ENCODE measurements at regions not wholly inside any gene's neighbourhood (a gene's known extent, or its start where the extent isn't known, plus 50 kb on each side); places are given as distances from the start of the nearest gene placed in this dataset.

DNA sequence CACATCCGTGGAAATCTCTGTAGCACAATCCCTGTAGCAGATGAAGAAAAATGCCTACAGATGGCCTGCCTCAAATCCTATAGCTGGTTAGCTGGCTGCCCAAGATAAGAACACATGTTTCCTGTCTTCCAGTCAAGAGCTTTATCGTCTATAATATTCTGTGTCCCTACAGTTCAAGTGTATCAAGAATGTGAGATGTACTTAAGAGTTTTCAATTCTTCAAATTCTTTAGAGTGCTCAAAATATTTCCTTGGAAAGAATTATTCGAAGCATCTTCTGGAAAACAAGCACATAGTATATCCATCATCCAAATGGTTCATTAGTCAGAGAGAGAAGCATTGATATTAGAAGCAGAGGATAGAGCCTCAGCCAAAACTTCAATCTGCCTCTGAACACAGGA, 239.8 kb downstream of the COG6 start:
- in situ Hi-C loops (cut with MboI): no loop called here
- Histone ChIP-seq H4K20me1 (ENCODE audit: control insufficient read depth, insufficient read depth) (no peaks in the 10 kb centered on the region), H3K9me3 (replicated peaks; ENCODE audit: control insufficient read depth, insufficient read depth, low read length) (no peaks in the 10 kb centered on the region), H3K27ac (ENCODE audit: control insufficient read depth, insufficient read depth) (no peak overlapping the region), H3K4me2 (ENCODE audit: control insufficient read depth, insufficient read depth) (no peak overlapping the region), H3K9ac (ENCODE audit: control insufficient read depth, insufficient read depth, low read length) (no peak overlapping the region), H3K79me2 (ENCODE audit: control insufficient read depth, insufficient read depth, low read length) (no peaks in the 10 kb centered on the region), H3K36me3 (ENCODE audit: control insufficient read depth in 2 of 2, insufficient read depth in 2 of 2, low read length in 1 of 2) (no peaks in the 10 kb centered on the region), H3K27me3 (replicated peaks in 1 of 2; ENCODE audit: control insufficient read depth in 2 of 2, insufficient read depth in 2 of 2, low read length in 1 of 2) (no peaks in the 10 kb centered on the region), H3K4me3 (no peak overlapping the region), H2AFZ (ENCODE audit: control insufficient read depth, low read depth, low read length) (no peak overlapping the region), H3K4me1 (ENCODE audit: control insufficient read depth, insufficient read depth, low read length) (no peaks in the 10 kb centered on the region)
- no TSS peak for BruUV-seq (replicated peaks)
- FAIRE-seq: no peak
- no peak for ATAC-seq
- CTCF ChIA-PET: no interaction called here
- RAD21 ChIA-PET (ENCODE audit: unreplicated experiment): no interaction called here
- SMC1A ChIA-PET (ENCODE audit: uncharacterized antibody, unreplicated experiment): no interaction called here
- 1% methylated on average over 3 of the region's 3 CpGs for WGBS (ENCODE audit: insufficient coverage, insufficient replicate concordance, low lambda C conversion rate, missing lambda C conversion rate)
- intact Hi-C loops (cut with micrococcal nuclease; ENCODE audit: unreplicated experiment): no loop called here
- DNase-seq (ENCODE audit: low read depth, low spot score): no peak
- POLR2A ChIA-PET: no interaction called here
- no peak for TF ChIP-seq ZBED1 (IDR thresholded peaks at IDR 0.05; ENCODE audit: borderline replicate concordance)
- TF ChIP-seq FOXK2 (IDR thresholded peaks at IDR 0.05): no peak
- TF ChIP-seq HDAC2 (IDR thresholded peaks at IDR 0.05): no peak
- TF ChIP-seq, protein P1, sequence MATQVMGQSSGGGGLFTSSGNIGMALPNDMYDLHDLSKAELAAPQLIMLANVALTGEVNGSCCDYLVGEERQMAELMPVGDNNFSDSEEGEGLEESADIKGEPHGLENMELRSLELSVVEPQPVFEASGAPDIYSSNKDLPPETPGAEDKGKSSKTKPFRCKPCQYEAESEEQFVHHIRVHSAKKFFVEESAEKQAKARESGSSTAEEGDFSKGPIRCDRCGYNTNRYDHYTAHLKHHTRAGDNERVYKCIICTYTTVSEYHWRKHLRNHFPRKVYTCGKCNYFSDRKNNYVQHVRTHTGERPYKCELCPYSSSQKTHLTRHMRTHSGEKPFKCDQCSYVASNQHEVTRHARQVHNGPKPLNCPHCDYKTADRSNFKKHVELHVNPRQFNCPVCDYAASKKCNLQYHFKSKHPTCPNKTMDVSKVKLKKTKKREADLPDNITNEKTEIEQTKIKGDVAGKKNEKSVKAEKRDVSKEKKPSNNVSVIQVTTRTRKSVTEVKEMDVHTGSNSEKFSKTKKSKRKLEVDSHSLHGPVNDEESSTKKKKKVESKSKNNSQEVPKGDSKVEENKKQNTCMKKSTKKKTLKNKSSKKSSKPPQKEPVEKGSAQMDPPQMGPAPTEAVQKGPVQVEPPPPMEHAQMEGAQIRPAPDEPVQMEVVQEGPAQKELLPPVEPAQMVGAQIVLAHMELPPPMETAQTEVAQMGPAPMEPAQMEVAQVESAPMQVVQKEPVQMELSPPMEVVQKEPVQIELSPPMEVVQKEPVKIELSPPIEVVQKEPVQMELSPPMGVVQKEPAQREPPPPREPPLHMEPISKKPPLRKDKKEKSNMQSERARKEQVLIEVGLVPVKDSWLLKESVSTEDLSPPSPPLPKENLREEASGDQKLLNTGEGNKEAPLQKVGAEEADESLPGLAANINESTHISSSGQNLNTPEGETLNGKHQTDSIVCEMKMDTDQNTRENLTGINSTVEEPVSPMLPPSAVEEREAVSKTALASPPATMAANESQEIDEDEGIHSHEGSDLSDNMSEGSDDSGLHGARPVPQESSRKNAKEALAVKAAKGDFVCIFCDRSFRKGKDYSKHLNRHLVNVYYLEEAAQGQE (IDR thresholded peaks at IDR 0.05; ENCODE audit: low read depth, low read length): no peak
- no peak for TF ChIP-seq EP300 (IDR thresholded peaks at IDR 0.05; ENCODE audit: borderline replicate concordance in 1 of 2, control insufficient read depth in 1 of 2, low read depth in 2 of 2, low read length in 2 of 2)
- no peak for TF ChIP-seq POLR2AphosphoS5 (IDR thresholded peaks at IDR 0.05; ENCODE audit: low read length)
- no peak for TF ChIP-seq ZNF622 (IDR thresholded peaks at IDR 0.05)
- TF ChIP-seq, protein P2, sequence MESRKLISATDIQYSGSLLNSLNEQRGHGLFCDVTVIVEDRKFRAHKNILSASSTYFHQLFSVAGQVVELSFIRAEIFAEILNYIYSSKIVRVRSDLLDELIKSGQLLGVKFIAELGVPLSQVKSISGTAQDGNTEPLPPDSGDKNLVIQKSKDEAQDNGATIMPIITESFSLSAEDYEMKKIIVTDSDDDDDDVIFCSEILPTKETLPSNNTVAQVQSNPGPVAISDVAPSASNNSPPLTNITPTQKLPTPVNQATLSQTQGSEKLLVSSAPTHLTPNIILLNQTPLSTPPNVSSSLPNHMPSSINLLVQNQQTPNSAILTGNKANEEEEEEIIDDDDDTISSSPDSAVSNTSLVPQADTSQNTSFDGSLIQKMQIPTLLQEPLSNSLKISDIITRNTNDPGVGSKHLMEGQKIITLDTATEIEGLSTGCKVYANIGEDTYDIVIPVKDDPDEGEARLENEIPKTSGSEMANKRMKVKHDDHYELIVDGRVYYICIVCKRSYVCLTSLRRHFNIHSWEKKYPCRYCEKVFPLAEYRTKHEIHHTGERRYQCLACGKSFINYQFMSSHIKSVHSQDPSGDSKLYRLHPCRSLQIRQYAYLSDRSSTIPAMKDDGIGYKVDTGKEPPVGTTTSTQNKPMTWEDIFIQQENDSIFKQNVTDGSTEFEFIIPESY (IDR thresholded peaks at IDR 0.05): no peak
- no peak for TF ChIP-seq NFIC (IDR thresholded peaks at IDR 0.05; ENCODE audit: low read depth, low read length)
- TF ChIP-seq MTA3 (IDR thresholded peaks at IDR 0.05; ENCODE audit: borderline replicate concordance, low read length): no peak
- TF ChIP-seq ZNF274 (IDR thresholded peaks at IDR 0.05; ENCODE audit: insufficient read depth, insufficient read length): no peak
- TF ChIP-seq TCF3 (IDR thresholded peaks at IDR 0.05; ENCODE audit: borderline replicate concordance, insufficient read depth, low read depth, low read length): no peak
- TF ChIP-seq, protein P3, sequence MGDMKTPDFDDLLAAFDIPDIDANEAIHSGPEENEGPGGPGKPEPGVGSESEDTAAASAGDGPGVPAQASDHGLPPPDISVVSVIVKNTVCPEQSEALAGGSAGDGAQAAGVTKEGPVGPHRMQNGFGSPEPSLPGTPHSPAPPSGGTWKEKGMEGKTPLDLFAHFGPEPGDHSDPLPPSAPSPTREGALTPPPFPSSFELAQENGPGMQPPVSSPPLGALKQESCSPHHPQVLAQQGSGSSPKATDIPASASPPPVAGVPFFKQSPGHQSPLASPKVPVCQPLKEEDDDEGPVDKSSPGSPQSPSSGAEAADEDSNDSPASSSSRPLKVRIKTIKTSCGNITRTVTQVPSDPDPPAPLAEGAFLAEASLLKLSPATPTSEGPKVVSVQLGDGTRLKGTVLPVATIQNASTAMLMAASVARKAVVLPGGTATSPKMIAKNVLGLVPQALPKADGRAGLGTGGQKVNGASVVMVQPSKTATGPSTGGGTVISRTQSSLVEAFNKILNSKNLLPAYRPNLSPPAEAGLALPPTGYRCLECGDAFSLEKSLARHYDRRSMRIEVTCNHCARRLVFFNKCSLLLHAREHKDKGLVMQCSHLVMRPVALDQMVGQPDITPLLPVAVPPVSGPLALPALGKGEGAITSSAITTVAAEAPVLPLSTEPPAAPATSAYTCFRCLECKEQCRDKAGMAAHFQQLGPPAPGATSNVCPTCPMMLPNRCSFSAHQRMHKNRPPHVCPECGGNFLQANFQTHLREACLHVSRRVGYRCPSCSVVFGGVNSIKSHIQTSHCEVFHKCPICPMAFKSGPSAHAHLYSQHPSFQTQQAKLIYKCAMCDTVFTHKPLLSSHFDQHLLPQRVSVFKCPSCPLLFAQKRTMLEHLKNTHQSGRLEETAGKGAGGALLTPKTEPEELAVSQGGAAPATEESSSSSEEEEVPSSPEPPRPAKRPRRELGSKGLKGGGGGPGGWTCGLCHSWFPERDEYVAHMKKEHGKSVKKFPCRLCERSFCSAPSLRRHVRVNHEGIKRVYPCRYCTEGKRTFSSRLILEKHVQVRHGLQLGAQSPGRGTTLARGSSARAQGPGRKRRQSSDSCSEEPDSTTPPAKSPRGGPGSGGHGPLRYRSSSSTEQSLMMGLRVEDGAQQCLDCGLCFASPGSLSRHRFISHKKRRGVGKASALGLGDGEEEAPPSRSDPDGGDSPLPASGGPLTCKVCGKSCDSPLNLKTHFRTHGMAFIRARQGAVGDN (IDR thresholded peaks at IDR 0.05): no peak
- TF ChIP-seq, protein P4, sequence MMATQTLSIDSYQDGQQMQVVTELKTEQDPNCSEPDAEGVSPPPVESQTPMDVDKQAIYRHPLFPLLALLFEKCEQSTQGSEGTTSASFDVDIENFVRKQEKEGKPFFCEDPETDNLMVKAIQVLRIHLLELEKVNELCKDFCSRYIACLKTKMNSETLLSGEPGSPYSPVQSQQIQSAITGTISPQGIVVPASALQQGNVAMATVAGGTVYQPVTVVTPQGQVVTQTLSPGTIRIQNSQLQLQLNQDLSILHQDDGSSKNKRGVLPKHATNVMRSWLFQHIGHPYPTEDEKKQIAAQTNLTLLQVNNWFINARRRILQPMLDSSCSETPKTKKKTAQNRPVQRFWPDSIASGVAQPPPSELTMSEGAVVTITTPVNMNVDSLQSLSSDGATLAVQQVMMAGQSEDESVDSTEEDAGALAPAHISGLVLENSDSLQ (IDR thresholded peaks at IDR 0.05): no peak
- TF ChIP-seq ETV6 (conservative IDR thresholded peaks at IDR 0.05 in 1 of 2, IDR thresholded peaks at IDR 0.05 in 1 of 2; ENCODE audit: borderline replicate concordance in 1 of 2, low read depth in 1 of 2): no peak
